IMR-90 (cell line): ENCODE measurements at regions not wholly inside any gene's neighbourhood (a gene's known extent, or its start where the extent isn't known, plus 50 kb on each side); places are given as distances from the start of the nearest gene placed in this dataset.

Experiments
- POLR2A ChIP-seq: IDR thresholded peaks from 2 replicates; pipeline ENCODE4 v1.6.1; 2012; ENCODE audit warnings: mild to moderate bottlenecking, low read depth, low read length
- RAD21 ChIP-seq: IDR thresholded peaks from 2 replicates; pipeline ENCODE4 v1.6.1; 2012; ENCODE audit warnings: low read length, improper control_type of control experiment
- RCOR1 ChIP-seq: IDR thresholded peaks from 2 replicates; pipeline ENCODE4 v1.6.1; 2012; ENCODE audit warnings: mild to moderate bottlenecking, low read length, improper control_type of control experiment; ENCODE audit not compliant: insufficient replicate concordance
- RFX5 ChIP-seq: IDR thresholded peaks from 2 replicates; pipeline ENCODE4 v1.8.0; 2012; ENCODE audit warnings: low read depth, mild to moderate bottlenecking, low read length, moderate library complexity
- TF ChIP-seq, protein P1 (sequence below): conservative IDR thresholded peaks from 2 replicates; pipeline ENCODE4 v1.5.1; 2012; ENCODE audit warnings: mild to moderate bottlenecking, low read depth, low read length, improper control_type of control experiment

DNA sequence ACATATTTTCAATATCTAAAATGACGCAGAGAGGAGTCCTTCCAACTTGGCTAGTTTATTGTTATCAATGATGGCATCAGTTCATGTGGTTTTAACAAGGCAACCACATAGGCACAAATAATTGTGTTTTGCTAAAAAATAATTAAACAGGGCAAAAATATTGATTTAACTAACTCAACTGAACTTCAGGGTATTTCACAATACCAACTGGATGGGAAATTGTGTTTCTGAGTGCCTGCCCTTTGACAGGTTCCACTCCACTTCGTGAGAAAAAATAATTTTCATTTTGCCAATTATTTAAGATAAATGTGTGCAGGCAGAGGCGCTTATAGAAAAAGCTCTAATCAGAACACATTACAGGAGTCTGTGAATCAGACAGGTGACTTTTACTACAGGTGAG is 689.3 kb upstream of the CCDC54 start:
- TF ChIP-seq, protein P1, sequence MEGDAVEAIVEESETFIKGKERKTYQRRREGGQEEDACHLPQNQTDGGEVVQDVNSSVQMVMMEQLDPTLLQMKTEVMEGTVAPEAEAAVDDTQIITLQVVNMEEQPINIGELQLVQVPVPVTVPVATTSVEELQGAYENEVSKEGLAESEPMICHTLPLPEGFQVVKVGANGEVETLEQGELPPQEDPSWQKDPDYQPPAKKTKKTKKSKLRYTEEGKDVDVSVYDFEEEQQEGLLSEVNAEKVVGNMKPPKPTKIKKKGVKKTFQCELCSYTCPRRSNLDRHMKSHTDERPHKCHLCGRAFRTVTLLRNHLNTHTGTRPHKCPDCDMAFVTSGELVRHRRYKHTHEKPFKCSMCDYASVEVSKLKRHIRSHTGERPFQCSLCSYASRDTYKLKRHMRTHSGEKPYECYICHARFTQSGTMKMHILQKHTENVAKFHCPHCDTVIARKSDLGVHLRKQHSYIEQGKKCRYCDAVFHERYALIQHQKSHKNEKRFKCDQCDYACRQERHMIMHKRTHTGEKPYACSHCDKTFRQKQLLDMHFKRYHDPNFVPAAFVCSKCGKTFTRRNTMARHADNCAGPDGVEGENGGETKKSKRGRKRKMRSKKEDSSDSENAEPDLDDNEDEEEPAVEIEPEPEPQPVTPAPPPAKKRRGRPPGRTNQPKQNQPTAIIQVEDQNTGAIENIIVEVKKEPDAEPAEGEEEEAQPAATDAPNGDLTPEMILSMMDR = no peak
- TF ChIP-seq RAD21 = no peak
- no peak for TF ChIP-seq RFX5
- TF ChIP-seq POLR2A = no peak
- no peak for TF ChIP-seq RCOR1
